ENCODE measurements at regions not wholly inside any gene's neighbourhood (a gene's known extent, or its start where the extent isn't known, plus 50 kb on each side); places are given as distances from the start of the nearest gene placed in this dataset.

DNA sequence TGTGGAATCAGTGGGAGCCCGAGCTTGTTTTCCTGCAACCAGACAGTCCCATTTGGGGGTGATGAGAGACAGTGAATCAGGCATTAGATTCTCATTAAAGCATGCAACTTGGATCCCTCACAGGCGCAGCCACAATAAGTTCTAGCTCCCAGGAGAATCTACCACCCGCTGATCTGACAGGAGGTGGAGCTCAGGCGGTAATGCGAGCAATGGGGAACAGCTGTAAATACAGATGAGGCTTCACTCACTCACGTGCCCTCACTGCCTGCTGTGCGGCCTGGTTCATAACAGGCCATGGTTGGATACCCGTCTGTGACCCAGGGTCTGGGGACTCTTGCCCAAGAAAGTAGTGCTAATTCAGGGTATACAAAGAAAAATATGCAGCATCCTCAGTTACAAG is 144.8 kb upstream of the RGPD4 start:
- TF ChIP-seq CTCF (IDR thresholded peaks at IDR 0.05) = no peak
- TF ChIP-seq POLR2A (IDR thresholded peaks at IDR 0.05) = no peak
